KMS-11 (cell line): ENCODE measurements at regions not wholly inside any gene's neighbourhood (a gene's known extent, or its start where the extent isn't known, plus 50 kb on each side); places are given as distances from the start of the nearest gene placed in this dataset.

Experiments used
- H2AFZ ChIP-seq: fragments of 200-600 bp; sonication (generic); 2 replicates; pipeline ENCODE4 v1.6.1; 2016; ENCODE audit warnings: antibody characterized with exemption, mixed run types, low read depth
- H3K27ac ChIP-seq: fragments of 200-600 bp; sonication (generic); 2 replicates; pipeline ENCODE4 v1.6.1; 2016; ENCODE audit warnings: mild to moderate bottlenecking, mixed run types
- H3K27me3 ChIP-seq: fragments of 200-600 bp; sonication (generic); 2 replicates; pipeline ENCODE4 v1.6.1; 2017; ENCODE audit warnings: mild to moderate bottlenecking, low read depth, mixed run types, moderate library complexity; ENCODE audit not compliant: insufficient read depth
- H3K36me3 ChIP-seq: fragments of 200-600 bp; sonication (generic); 2 replicates; pipeline ENCODE4 v1.6.1; 2017; ENCODE audit warnings: mild to moderate bottlenecking, mixed run types; ENCODE audit not compliant: insufficient read depth
- H3K4me1 ChIP-seq: fragments of 200-600 bp; sonication (generic); 2 replicates; pipeline ENCODE4 v1.6.1; 2016; ENCODE audit warnings: mild to moderate bottlenecking, low read depth, mixed run types; ENCODE audit not compliant: poor library complexity, severe bottlenecking
- H3K4me2 ChIP-seq: fragments of 200-600 bp; sonication (generic); 2 replicates; pipeline ENCODE4 v1.7.0; 2016; ENCODE audit warnings: mild to moderate bottlenecking, mixed run types
- H3K4me3 ChIP-seq: fragments of 200-600 bp; sonication (generic); IDR thresholded peaks from 2 replicates; pipeline ENCODE4 v1.6.1; 2017; ENCODE audit warnings: low read depth, low read length, mixed read lengths; ENCODE audit not compliant: insufficient read depth
- H3K79me2 ChIP-seq: fragments of 200-600 bp; sonication (generic); 2 replicates; pipeline ENCODE4 v1.6.1; 2016; ENCODE audit warnings: low read depth, mixed run types; ENCODE audit not compliant: insufficient read depth
- H3K9ac ChIP-seq: fragments of 200-600 bp; sonication (generic); 2 replicates; pipeline ENCODE4 v1.6.1; 2016; ENCODE audit warnings: mild to moderate bottlenecking, mixed run types
- H4K20me1 ChIP-seq: fragments of 200-600 bp; sonication (generic); 2 replicates; pipeline ENCODE4 v1.6.1; 2016; ENCODE audit warnings: mild to moderate bottlenecking, mixed run types; ENCODE audit not compliant: insufficient read depth
- TF ChIP-seq, protein P1 (sequence below): fragments of 200-600 bp; sonication (generic); conservative IDR thresholded peaks from 2 replicates; pipeline ENCODE4 v1.6.1; 2017; ENCODE audit warnings: low read depth, mild to moderate bottlenecking, antibody characterized with exemption, low read length, moderate library complexity, mixed read lengths

DNA sequence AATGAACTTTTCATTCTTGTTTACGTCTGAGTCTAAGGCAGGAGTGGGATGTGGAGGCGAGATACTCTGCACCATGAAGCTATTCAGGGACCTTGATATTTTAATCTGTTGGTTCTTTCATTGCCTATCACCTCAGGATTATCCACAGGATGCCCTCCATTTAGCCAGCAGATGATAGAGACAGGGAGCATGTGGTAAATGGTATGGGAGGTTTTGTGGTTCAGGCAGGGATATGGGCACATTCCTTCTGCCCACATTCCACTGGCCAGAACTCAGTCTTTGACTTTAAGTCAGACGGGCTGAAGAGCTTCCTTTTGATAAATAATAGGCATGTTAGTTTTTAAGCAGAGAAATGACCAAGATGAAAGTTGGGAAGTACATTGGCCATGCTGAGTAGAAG is 548.0 kb upstream of the CCDC54 start:
- no peaks in the 10 kb centered on the region for H3K4me1 ChIP-seq

DNA sequence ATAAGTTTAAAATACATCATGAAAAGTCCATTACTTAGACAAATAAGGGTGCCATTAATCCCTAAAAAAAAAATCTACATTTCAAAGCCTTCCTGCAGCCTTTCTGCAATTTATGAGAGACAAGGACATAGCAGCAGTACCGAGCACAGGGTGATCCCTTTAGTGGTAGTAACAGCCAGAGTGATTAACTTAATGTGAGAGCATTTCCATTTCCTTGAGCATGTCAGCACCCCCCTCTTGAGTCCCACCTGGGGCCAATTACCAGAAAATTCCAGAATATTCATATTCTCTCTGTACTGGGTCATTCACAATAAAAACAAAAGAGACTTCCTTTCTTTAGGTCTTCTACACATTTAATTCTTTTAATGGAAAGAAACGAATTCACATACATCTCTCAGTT is 546.9 kb upstream of the CCDC54 start:
- TF ChIP-seq, protein P1, sequence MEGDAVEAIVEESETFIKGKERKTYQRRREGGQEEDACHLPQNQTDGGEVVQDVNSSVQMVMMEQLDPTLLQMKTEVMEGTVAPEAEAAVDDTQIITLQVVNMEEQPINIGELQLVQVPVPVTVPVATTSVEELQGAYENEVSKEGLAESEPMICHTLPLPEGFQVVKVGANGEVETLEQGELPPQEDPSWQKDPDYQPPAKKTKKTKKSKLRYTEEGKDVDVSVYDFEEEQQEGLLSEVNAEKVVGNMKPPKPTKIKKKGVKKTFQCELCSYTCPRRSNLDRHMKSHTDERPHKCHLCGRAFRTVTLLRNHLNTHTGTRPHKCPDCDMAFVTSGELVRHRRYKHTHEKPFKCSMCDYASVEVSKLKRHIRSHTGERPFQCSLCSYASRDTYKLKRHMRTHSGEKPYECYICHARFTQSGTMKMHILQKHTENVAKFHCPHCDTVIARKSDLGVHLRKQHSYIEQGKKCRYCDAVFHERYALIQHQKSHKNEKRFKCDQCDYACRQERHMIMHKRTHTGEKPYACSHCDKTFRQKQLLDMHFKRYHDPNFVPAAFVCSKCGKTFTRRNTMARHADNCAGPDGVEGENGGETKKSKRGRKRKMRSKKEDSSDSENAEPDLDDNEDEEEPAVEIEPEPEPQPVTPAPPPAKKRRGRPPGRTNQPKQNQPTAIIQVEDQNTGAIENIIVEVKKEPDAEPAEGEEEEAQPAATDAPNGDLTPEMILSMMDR: no peak
- H3K27ac ChIP-seq: no peak overlapping the region
- no peaks in the 10 kb centered on the region for H3K79me2 ChIP-seq
- H3K4me1 ChIP-seq: no peaks in the 10 kb centered on the region
- no peaks in the 10 kb centered on the region for H3K27me3 ChIP-seq
- H3K4me3 ChIP-seq: no peak overlapping the region
- H3K9ac ChIP-seq: no peak overlapping the region
- H2AFZ ChIP-seq: no peak overlapping the region
- H3K4me2 ChIP-seq: no peak overlapping the region
- H3K36me3 ChIP-seq: no peaks in the 10 kb centered on the region
- H4K20me1 ChIP-seq: no peaks in the 10 kb centered on the region

More for the DNA sequence above, 548.0 kb upstream of the CCDC54 start:
- no peaks in the 10 kb centered on the region for H4K20me1 ChIP-seq
- H3K4me3 ChIP-seq: no peak overlapping the region
- H3K27me3 ChIP-seq: no peaks in the 10 kb centered on the region
- no peaks in the 10 kb centered on the region for H3K79me2 ChIP-seq
- no peak overlapping the region for H3K27ac ChIP-seq
- no peak overlapping the region for H3K4me2 ChIP-seq
- TF ChIP-seq, protein P1: no peak
- no peaks in the 10 kb centered on the region for H3K36me3 ChIP-seq
- no peak overlapping the region for H2AFZ ChIP-seq
- H3K9ac ChIP-seq: no peak overlapping the region

DNA sequence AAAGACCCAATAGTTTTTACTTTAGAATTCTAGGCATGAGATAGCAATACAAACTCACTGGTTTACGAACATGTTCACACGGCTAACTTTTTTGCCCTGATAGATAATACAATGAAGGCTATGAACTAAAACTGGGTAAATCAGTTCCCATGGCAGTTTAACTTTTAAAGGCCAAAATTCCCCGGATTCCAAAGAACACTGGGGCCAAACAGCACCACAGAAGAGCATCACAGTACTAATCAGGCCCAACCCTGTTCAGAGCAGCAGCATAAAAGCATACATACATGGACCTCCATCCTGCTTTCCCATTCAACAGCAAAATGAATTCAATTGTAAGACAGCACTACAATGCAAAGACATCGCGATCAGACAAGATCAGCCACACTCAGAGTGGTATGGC is 540.3 kb upstream of the CCDC54 start:
- TF ChIP-seq, protein P1: no peak
- no peaks in the 10 kb centered on the region for H3K4me1 ChIP-seq
- no peak overlapping the region for H3K4me3 ChIP-seq
- H2AFZ ChIP-seq: no peak overlapping the region
- no peak overlapping the region for H3K9ac ChIP-seq
- H3K27me3 ChIP-seq: no peaks in the 10 kb centered on the region
- H3K27ac ChIP-seq: no peak overlapping the region
- no peaks in the 10 kb centered on the region for H3K36me3 ChIP-seq
- H3K4me2 ChIP-seq: no peak overlapping the region
- no peaks in the 10 kb centered on the region for H4K20me1 ChIP-seq
- no peaks in the 10 kb centered on the region for H3K79me2 ChIP-seq

DNA sequence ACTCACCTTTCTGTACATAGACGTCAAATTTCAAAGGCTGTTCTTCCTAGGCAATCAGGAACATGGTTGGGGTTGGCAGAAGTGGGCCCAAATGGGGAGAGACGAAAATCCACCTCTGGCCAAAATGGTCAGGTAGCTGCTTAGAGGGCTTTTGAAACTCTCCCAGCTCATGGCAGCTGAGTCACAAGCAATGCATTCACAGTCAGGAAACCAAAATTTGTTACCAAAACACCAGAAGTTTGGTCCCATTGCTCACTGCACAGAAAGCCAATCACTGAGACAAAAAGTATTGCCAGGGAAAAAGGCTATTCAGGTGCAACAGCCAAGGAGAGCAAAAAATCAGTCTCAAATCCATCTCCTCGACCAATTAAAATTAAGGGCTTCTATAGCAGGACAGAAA is 539.6 kb upstream of the CCDC54 start:
- H3K9ac ChIP-seq: no peak overlapping the region
- H3K79me2 ChIP-seq: no peaks in the 10 kb centered on the region
- TF ChIP-seq, protein P1: no peak
- no peak overlapping the region for H3K4me2 ChIP-seq
- no peaks in the 10 kb centered on the region for H3K36me3 ChIP-seq
- no peak overlapping the region for H3K4me3 ChIP-seq
- H3K4me1 ChIP-seq: no peaks in the 10 kb centered on the region
- H3K27me3 ChIP-seq: no peaks in the 10 kb centered on the region
- H3K27ac ChIP-seq: no peak overlapping the region
- no peak overlapping the region for H2AFZ ChIP-seq
- no peaks in the 10 kb centered on the region for H4K20me1 ChIP-seq
